ENCODE measurements at regions not wholly inside any gene's neighbourhood (a gene's known extent, or its start where the extent isn't known, plus 50 kb on each side); places are given as distances from the start of the nearest gene placed in this dataset.

GRCh38 chrX:39841604-39842003 lies 256.2 kb downstream of the BCOR start:
- in situ Hi-C loops (cut with HindIII; ENCODE audit: low sequenced_read_pairs): no loop called here
- TF ChIP-seq CTCF (IDR thresholded peaks at IDR 0.05; ENCODE audit: low read depth, low read length, missing control alignments): no peak
- no peak for DNase-seq (ENCODE audit: low read depth)
- H3K4me3 ChIP-seq (ENCODE audit: low read depth, low read length): no peak overlapping the region

GRCh38 chrX:39842281-39842973 lies 255.3 kb downstream of the BCOR start:
- H3K4me3 ChIP-seq (ENCODE audit: low read depth, low read length): no peak overlapping the region
- TF ChIP-seq CTCF (IDR thresholded peaks at IDR 0.05; ENCODE audit: low read depth, low read length, missing control alignments): no peak
- no peak for DNase-seq (ENCODE audit: low read depth)
- in situ Hi-C loops (cut with HindIII; ENCODE audit: low sequenced_read_pairs): no loop called here

- DNase-seq (ENCODE audit: low read depth): no peak
- no peak overlapping the region for H3K4me3 ChIP-seq (ENCODE audit: low read depth, low read length)
- in situ Hi-C loops (cut with HindIII; ENCODE audit: low sequenced_read_pairs): no loop called here
- TF ChIP-seq CTCF (IDR thresholded peaks at IDR 0.05; ENCODE audit: low read depth, low read length, missing control alignments): no peak
Observed at GRCh38 chrX:39843318-39843717, 254.4 kb downstream of the BCOR start.

- no peak for DNase-seq (ENCODE audit: low read depth)
- in situ Hi-C loops (cut with HindIII; ENCODE audit: low sequenced_read_pairs): no loop called here
- no peak overlapping the region for H3K4me3 ChIP-seq (ENCODE audit: low read depth, low read length)
Observed at GRCh38 chrX:39845233-39845632, 252.5 kb downstream of the BCOR start.

GRCh38 chrX:39846460-39846859 lies 251.3 kb downstream of the BCOR start:
- TF ChIP-seq CTCF (IDR thresholded peaks at IDR 0.05; ENCODE audit: low read depth, low read length, missing control alignments): no peak
- in situ Hi-C loops (cut with HindIII; ENCODE audit: low sequenced_read_pairs): no loop called here

More at GRCh38 chrX:39845233-39845632, 252.5 kb downstream of the BCOR start:
- no peak for TF ChIP-seq CTCF (IDR thresholded peaks at IDR 0.05; ENCODE audit: low read depth, low read length, missing control alignments)

GRCh38 chrX:39848243-39848642 lies 249.5 kb downstream of the BCOR start:
- in situ Hi-C loops (cut with HindIII; ENCODE audit: low sequenced_read_pairs): no loop called here
- TF ChIP-seq CTCF (IDR thresholded peaks at IDR 0.05; ENCODE audit: low read depth, low read length, missing control alignments): no peak
- H3K4me3 ChIP-seq (ENCODE audit: low read depth, low read length): no peak overlapping the region
- DNase-seq (ENCODE audit: low read depth): no peak

More at GRCh38 chrX:39846460-39846859, 251.3 kb downstream of the BCOR start:
- no peak overlapping the region for H3K4me3 ChIP-seq (ENCODE audit: low read depth, low read length)
- no peak for DNase-seq (ENCODE audit: low read depth)
